ENCODE measurements at regions not wholly inside any gene's neighbourhood (a gene's known extent, or its start where the extent isn't known, plus 50 kb on each side); places are given as distances from the start of the nearest gene placed in this dataset.
"Not testable (repeated sequence)": the region's sequence is repeated elsewhere in the genome, so short reads cannot be mapped to it uniquely, and the experiment has no call there.

DNA sequence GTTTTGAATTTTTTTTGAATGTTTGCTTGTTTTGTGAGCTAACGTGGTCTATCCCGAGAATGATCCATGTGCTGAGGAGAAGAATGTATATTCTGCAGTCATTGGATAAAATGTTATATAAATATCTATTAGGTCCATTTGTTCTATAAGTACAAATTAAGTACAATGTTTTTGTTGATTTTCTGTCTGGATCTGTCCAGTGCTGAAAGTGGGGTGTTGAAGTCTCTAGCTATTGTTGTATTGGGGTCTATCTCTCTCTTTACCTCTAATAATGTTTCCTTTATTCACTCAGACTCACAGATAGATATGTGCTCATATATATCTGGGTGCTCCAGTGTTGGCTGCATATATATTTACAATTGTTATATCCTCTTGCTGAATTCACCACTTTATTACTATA, 144.8 kb upstream of the SETMAR start:
- no peak for DNase-seq

DNA sequence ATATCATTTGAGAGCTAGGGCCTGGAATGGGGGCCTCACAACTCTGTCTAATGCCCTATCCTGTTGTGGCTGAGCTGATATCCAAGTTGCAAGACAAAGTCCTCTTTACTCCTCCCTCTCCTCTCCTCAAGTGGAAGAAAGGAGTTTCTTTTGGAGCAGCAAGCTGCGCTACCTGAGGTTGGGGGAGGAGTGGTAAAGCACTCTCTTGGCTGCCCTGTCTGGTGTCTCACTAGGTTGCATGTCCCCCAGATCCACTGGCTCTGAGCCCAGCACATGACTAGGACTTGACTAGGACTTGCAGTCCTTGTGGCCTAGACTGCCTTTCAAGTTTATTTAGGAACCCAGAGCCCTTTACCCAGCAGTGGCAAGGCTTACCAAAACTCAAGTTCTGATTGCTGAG, 141.1 kb upstream of the SETMAR start:
- no peak for DNase-seq

DNA sequence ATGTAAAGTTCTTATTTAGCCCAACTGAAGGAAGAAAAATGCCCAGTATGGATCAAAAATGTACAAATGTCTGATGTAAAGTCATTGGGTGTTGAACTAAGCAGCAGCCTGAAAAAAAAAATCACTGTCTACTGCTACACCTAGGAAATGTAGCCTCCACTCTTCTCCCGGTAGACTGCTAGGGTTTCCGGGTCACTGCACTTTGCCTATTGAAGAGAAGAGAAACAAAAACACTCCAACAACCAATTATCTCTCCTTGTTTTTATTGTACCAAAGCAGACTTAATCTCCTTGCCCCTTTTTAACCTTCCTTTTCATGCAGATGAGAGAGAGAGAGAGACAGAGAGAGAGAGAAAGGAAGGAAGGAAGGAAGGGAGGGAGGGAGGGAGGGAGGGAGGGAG, 140.2 kb upstream of the SETMAR start:
- DNase-seq = no peak

DNA sequence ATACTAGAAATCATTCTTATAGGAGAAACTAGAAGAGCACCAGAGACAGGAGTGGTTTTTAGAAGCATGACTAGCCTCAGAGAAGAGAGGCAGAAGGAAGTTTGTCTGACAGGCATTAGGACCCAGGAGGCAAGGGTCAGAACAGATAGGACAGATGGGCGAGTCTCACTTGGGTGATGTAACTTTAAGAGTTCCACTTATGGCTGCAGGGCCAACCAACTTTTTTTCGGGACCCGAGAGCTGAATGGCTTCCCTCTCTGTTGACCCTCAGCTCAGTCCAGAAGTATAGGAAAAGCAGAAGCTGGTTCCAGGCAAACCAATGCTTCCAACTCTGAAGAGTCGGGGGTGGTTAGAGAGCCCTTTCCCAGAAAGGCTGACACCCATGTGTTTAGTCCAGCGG, 136.6 kb upstream of the SETMAR start:
- DNase-seq = no peak

DNA sequence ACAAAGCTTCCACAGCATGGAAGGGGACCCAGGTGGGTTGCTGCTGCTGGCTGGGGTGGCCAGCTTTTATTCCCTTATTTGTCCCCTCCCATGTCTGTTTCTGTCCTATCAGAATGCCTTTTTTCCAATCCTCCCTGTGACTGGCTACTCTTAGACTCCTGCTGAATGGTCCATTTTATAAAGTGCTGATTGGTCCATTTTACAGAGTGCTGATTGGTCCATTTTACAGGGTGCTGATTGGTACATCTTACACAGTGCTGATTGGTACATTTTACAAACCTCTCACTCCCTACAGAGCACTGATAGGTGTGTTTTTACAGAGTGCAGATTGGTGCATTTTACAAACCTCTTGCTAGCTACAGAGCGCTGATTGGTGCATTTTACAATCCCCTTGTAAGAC, 135.9 kb upstream of the SETMAR start:
- not testable (repeated sequence) for DNase-seq

DNA sequence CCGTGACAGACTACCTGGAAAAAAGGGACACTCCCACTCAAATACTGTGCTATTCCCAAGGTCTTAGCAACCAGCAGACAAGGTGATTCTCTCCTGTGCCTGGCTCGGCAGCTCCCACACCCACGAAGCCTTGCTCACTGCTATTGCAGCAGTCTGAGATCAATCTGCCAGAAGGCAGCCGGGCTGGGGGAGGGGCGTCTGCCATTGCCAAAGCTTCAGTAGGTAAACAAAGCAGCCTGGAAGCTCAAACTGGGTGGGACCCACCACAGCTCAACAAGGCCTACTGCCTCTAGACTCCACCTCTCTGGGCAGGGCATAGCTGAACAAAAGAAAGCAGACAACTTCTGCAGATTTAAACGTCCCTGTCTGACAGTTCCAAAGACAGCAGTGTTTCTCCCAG, 128.4 kb upstream of the SETMAR start:
- DNase-seq = no peak

DNA sequence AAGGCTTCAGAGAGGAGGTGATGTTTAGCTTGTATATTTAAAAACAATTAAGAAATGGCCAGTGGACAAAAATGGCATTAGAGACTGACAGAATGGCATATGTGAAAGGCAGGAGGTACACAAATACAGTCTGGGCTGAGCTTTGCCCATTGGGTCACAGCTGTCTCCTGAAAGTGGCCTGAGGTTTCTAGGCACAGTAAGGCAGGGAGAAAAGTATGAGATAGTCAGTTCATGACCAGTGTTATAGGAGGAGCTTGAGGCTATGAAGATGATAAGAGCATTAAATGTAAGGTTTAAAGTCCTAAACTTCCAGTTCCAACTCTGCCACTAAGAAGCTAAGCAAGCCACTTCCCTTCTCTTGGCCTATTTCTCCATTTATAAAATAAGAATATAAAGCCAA, 111.2 kb upstream of the SETMAR start:
- DNase-seq = no peak

DNA sequence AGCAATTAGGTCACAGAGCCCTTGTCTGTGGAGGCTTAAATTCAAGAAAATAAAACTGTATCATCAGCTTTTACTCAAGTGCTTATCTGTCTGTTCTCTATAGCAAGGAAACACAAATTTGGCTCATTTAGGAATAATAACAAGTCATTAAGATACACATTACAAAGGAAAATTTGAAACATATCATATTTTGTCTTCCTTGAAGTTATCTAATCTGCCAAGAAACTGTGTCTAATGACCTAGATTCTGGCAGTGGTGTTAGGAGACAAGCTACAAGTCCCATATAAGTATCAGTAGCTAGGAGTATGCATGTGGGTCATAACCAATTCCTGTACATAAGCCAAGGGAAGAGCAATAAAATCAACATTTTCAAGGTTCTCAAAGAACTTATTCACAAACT, 108.2 kb upstream of the SETMAR start:
- no peak for DNase-seq

DNA sequence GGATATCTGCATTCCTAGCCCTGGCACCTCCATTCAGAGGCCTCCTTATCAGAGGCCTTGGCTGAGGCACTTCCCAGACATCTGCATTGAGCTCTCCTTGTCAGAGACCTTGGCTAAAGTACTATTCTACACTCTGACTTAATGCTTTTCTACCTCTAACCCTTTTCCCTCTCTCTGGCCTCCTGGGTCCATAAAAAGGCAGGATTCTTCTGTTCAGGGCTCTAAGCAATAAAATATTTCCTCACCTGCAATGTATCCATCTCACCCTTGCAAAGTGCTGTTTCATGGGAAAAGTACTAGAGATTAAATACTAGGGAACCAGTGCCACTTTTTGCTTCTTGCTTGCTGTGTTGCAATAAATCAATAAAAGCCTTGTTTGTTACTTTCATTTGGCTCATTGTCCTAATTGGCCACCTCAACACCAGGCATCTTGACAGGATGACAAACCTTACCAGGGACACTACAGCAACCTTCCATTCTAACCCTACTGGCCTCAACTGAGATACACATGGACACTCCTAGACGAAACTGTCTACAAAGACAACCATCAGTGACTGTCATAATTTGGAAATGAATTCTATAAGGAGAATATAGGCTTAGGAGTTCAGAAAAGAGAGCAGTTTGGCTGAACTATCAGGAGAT, 106.5 kb upstream of the SETMAR start:
- DNase-seq = no peak

DNA sequence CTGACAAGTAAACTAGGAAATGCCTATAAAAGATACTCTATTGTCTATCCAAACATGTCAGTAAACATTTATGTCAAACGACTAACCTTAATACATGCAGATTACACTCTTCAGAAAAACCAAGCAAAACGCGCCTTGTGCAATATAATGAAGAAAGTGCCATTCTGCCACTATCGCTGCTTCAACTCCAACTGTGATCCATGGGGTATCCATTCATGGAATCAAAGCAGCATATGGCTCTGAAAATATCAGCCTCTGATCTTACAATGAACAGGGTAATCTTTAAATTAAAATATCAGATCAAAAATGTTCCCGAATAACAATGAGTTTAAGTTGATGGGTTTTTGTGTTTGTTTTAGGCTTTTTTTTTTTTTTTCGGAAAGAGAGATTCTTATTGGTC, 105.5 kb upstream of the SETMAR start:
- DNase-seq = no peak

DNA sequence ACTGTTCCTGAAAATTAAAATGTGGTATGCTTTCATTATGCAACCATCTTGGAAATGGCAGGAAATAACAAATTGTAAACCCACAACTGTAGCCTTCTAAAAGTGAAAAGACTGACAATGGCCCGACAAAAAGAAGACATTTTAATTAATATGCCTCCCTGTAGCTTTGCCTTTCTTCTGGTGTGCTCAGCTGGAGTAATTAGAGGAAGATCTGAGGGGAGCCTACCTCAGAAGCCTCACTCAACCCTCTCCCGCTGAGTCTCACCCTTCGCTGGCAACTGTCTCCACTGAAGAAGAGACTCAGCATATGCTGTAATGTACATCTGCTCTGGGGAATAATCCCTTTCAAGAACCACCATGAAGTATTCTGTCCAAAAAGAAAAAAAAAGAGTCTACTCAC, 104.7 kb upstream of the SETMAR start:
- DNase-seq = no peak

DNA sequence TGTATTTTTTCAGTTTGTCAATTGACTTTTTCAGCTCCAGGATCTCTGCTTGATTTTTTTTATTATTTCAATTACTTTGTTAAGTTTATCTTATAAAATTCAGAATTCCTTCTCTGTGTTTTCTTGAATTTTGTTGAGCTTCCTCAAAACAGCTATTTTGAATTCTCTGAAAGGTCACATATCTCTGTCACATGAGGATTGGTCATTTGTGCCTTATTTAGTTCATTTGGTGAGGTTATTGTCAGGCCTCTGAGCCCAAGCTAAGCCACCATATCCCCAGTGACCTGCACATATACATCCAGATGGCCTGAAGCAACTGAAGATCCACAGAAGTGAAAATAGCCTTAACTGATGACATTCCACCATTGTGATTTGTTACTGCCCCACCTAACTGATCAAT, 98.4 kb upstream of the SETMAR start:
- DNase-seq = not testable (repeated sequence)

DNA sequence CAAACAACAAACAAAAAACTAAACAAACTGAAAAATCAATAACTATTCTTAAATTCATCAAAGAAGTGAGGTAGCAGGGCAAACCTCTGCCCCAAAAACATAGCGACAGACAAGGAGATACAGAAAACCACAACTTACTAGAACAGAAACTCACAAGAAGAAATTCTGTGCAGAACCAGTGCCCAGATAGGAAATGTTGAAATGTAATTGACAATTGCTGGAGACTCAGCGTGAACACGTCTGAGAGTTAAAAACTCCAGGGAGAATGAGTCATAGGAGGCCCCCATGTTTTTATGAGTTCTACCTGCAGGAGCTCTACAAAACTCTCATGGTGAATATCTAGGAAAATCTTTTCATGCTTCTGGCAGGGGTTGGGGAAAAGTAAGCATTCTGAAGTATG, 95.5 kb upstream of the SETMAR start:
- DNase-seq = no peak

DNA sequence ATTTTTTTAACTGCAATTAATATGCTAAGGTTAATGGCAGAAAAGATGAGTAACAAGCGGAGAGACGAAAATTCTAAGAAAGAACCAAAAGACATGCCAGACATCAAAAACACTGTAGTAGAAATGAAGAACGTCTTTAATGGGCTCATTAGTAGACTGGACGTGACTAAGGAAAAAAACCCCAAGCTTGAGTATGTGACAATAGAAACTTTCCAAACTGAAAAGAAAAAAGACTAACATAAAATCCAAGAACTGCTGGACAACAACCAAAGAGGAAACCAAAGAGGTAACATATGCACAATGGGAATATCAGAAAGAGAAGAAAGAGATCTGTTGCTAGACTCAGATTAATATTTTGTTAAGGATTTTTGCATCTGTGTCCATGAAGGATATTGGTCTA, 94.6 kb upstream of the SETMAR start:
- DNase-seq = no peak

DNA sequence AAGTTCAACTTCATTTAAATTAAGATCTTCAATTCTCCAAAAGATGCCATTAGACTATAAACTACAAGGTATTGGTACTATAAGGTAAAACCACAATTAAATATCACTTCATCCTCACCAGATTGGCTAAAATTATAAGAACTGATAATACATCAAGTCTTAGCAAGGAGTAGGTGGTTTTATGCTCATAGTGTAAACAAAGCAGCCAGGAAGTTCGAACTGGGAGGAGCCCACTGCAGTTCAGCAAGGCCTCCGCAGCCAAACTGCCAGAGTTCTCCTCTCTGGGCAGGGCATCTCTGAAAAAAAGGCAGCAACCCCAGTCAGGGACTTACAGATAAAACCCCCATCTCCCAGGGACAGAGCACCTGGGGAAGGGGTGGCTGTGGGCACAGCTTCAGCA, 91.6 kb upstream of the SETMAR start:
- no peak for DNase-seq

DNA sequence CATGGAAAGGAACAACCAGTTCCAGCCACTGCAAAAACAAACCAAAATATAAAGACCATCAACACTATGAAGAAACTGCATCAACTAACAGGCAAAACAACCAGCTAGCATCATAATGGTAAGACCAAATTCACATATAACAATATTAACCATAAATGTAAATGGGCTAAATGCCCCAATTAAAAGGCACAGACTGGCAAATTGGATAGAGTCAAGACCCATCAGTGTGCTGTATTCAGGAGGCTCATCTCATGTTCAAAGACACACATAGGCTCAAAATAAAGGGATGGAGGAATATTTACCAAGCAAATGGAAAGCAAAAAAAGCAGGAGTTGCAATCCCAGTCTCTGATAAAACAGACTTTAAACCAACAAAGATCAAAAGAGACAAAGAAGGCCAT, 89.7 kb upstream of the SETMAR start:
- not testable (repeated sequence) for DNase-seq

DNA sequence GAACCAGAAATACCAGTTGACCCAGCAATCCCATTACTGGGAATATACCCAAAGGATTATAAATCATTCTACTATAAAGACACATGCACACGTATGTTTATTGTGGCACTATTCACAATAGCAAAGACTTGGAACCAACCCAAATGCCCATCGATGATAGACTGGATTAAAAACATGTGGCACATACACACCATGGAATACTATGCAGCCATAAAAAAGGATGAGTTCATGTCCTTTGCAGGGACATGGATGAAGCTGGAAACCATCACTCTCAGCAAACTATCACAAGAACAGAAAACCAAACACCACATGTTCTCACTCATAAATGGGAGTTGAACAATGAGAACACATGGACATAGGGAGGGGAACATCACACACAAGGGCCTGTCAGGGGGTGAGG, 86.2 kb upstream of the SETMAR start:
- DNase-seq = not testable (repeated sequence)

DNA sequence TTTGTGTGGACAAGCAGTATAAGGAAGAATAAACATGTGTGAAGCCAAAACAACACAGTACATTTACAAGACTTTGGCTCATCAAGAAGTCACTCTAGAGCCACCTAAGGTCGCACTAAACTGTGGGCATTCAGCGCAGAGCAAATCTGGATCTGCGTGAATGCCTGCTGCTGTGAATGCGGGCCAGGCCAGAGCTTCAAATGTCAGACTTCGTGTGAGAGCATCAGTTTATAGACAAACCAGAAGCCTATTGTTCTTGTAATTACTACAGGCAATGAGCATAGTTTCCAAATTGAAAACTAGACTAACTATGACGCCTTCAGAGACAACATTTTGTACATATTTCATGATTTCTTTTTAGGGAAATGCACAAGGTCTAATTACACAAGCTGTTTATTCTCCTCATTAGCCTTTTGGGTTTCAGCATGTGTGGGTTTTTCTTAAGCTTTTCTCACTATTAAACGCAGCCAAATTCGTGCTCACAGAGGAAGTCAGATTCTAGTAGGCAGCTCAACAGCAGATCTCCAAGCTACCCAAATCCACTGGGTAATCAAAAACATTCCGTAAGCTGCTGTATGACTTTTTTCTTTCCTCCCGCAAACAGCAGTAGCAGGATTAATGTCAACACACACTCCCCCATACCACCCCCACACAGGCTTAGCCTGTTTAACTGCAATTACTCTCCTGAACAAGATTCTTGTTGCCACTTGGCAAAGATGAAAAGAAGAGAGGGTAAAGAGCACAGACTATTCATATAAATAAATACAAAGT, 84.5 kb upstream of the SETMAR start:
- DNase-seq = no peak

DNA sequence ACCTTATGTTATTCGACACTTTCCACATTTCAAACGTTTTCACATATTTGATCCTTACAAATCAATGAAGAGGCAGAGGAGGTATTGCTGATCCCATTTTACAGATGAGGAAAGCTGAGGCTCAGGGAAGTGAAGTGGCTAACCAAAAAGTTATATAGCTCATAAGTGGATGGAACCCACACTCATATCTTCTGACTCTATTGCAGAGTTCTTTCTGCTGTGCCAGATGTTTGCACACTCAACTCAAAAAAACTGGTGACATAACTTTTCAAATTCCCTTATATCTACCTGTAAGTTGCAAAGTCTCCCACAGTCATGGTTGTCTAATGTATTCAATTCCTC, 84.0 kb upstream of the SETMAR start:
- no peak for DNase-seq

DNA sequence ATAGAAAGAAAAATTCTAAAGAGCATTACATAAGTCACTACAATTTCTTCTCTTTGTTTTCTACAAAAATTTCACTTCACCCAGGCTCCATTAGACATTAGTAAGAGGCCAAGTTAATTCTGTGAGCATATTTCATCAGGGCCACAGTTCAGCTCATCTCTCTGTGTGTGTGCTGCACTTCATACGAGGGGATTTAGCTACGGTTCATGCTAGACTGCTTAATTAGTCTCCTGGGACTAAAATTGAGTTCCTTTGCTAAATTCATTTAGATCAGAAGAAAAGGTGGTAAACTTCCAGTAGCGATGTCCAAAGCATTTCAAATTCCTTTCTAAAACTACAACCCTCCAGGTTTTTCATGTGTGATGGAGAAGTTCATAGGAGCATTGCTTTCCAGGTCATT, 83.1 kb upstream of the SETMAR start:
- no peak for DNase-seq

DNA sequence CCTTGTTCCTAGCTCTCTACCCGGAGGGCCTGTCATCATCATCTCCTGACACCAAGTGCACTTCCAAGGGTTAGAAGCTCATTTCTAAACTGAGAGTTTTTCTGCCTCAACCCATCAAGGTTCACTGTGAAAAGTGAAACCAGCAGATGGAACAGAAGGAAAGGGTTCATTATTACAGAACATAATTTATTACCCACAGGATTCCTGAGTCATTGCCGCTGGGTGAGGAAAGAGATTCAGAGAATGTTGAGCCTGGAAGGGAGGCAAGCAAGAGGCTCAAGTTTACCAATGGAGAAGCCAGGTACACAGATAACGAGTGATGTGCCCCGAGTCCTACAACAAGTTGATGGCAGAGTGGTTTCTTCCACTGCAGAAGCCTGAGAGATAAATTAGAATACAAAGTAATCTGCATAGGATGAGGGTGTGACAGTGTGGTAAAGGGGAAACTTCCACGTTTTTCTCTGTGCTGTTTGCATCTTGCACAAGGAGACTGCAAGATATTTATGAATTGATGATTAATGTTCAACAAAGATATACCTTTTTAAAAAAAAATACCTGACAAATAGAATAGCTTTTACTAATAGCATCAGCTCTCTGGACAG, 80.5 kb upstream of the SETMAR start:
- no peak for DNase-seq

DNA sequence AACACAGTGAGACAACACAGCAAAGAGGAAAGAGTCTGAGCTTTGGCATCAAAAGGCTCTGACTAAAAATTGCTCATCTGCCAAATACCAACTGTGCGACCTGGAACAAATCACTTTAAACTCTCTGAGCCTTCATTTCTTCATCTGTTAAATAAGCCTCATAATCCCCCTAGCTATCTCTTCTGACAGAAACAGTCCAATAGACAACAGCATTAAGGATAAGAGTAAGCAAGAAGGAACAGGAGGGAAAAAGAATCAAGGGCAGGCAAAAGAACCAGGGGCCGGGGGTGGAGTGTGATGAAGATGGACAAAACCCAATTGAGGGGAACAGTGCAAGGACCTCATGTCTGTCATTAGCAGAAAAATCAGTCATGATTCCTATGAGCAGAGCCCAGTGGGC, 79.4 kb upstream of the SETMAR start:
- no peak for DNase-seq

DNA sequence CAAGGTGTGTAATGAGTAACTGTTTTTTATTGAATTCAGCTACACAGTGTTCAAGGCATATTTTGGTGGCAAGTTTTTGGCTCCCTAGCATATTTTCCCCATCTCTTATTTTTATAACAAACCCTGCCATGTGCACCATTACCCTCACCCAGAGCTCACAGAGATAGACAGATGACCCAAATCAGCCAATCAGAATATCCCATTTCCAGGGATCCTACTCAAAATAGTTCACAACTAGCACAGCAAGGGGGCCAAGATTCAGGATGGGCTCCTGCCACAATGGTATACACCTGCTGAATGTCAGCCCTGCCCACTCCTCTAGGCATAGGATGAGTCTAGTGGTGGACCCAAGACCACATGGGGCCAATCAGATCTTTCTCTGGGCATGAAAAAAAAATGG, 78.8 kb upstream of the SETMAR start:
- no peak for DNase-seq

DNA sequence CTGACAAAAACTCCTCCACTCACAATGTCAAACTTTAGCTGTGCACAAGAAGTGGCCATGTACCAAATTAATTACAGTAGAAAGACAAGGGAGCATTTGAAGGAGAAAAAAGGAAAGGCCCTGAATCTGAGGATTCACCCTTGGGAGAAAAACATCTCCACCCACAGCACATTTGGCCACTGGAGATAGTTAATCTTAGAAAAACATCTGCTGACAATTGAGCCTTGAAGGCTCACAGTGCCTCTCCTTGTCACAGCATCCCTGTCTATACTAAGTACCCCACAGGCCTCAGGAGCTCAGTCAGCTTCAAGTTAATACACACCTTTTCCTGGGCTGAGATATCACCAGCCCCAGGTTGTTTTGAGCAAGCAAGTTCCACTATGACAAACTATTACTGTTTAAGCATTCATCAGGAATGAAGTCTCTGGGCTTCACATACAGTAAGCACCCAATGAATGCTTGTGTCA, 78.1 kb upstream of the SETMAR start:
- no peak for DNase-seq

DNA sequence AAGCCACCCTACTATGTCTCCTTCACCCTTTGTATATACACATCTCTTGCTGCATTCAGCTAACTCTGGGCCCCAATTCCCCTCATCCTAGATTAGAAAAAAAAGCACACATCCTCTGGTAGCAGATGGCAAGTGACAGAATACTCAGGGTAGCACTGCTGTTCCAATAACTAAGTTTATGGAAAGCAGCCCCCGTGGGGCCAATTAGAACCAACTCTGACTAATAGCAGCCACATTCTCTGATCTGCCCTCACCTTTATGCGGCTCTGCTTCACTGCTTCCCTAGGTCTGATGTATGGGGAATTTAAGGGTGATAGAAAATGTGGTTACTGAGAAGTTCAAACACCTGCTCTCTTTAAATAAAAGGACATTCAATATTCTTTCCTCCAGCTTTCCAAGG, 74.9 kb upstream of the SETMAR start:
- no peak for DNase-seq

Measured in DMS79 (cell line).